SK-N-SH treated with all-trans-retinoic acid at 6 μM for 48 hours (cell line): ENCODE measurements at regions not wholly inside any gene's neighbourhood (a gene's known extent, or its start where the extent isn't known, plus 50 kb on each side); places are given as distances from the start of the nearest gene placed in this dataset.

Source experiments
- CREB5 ChIP-seq: fragments of 250-450 bp; sonication (Bioruptor Pico); IDR thresholded peaks from 2 replicates; pipeline ENCODE4 v1.5.1; 2020; ENCODE audit warnings: low read depth, mild to moderate bottlenecking, moderate library complexity
- POU6F1 ChIP-seq: fragments of 250-450 bp; sonication (Bioruptor Pico); IDR thresholded peaks from 2 replicates; pipeline ENCODE4 v1.8.0; 2021; ENCODE audit warnings: low read depth, mild to moderate bottlenecking, moderate library complexity, borderline replicate concordance
- ZFP3 ChIP-seq: fragments of 250-450 bp; sonication (Bioruptor Pico); IDR thresholded peaks from 2 replicates; pipeline ENCODE4 v1.5.0; 2020; ENCODE audit warnings: mild to moderate bottlenecking, moderate library complexity

DNA sequence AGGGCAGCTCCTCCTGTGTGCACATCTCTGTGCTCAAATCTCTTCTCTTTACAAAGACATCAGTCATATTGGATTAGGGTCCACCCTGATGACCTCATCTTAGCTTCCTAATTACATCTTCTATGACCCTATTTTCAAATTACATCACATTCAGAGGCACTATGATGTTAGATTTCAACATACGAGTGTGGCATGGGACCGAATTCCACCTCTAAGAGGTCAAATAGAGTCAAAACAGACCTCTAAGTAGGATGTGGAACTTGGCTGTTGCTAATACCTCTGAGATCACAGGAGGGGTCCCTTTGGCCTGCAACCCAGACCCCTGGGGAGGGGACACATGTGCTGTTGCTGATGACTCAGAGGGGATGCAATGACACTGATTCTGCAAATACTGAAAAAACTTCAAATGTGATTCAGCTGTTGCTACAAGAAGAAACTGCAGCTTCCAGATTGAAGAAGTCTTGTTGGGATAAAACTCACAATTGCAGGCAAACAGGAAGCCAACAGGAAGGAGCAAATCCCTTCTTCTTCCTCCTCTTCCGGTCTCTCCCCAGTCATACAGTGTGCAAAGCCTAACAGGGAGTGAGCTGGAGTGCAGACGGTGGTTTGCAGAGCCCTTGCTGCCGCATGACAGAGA is 216.2 kb downstream of the MYLK4 start:
- TF ChIP-seq CREB5 (CRISPR knock-in tag) (no peak), POU6F1 (CRISPR knock-in tag) (no peak), ZFP3 (no peak)
